ENCODE measurements at regions not wholly inside any gene's neighbourhood (a gene's known extent, or its start where the extent isn't known, plus 50 kb on each side); places are given as distances from the start of the nearest gene placed in this dataset.

DNA sequence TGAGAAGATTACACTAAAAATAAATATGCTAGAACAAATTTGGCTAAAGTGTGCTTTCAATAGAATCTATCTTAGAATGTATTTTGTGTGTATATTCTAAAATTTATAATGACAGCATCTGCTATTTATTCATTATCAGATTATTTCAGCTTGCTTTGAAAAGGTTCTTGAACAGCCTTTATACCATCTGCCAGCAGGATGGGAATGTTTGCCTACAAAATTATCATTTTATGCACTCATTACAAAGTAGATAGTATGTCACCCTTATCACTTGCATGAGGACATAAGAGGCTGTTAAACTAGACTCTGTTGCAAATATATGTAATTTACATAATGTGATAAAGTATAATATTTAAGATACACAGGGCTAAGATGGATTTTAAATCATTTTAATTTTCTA lies 1286.9 kb upstream of the PCDH20 start:
- no peak overlapping the region for H3K4me3 ChIP-seq
- H3K36me3 ChIP-seq (ENCODE audit: insufficient read depth, low read length): no peaks in the 10 kb centered on the region
- no peaks in the 10 kb centered on the region for H3K9me3 ChIP-seq (ENCODE audit: low read depth, low read length)
- DNase-seq (ENCODE audit: low read depth, low spot score): no peak
- no peak for TF ChIP-seq POLR2AphosphoS5 (IDR thresholded peaks at IDR 0.05; ENCODE audit: borderline replicate concordance, low read depth, low read length)
- no peak for TF ChIP-seq FOXP2 (optimal IDR thresholded peaks at IDR 0.05; ENCODE audit: control extremely low read depth, extremely low read length, insufficient read depth)
- no peak for TF ChIP-seq EZH2 (IDR thresholded peaks at IDR 0.05)
- peak overlapping the region; percentile 44; the same call in 1 of the 2 replicates for H3K27ac ChIP-seq
- no peak overlapping the region for H3K9ac ChIP-seq (ENCODE audit: insufficient read length)

- Histone ChIP-seq H3K36me3 (ENCODE audit: insufficient read depth, low read length) (no peaks in the 10 kb centered on the region), H3K9ac (ENCODE audit: insufficient read length) (no peak overlapping the region), H3K9me3 (ENCODE audit: low read depth, low read length) (no peaks in the 10 kb centered on the region), H3K27ac (no peak overlapping the region), H3K4me3 (no peak overlapping the region)
- TF ChIP-seq FOXP2 (optimal IDR thresholded peaks at IDR 0.05; ENCODE audit: control extremely low read depth, extremely low read length, insufficient read depth) (no peak), EZH2 (IDR thresholded peaks at IDR 0.05) (no peak), POLR2AphosphoS5 (IDR thresholded peaks at IDR 0.05; ENCODE audit: borderline replicate concordance, low read depth, low read length) (no peak)
- DNase-seq (ENCODE audit: low read depth, low spot score): no peak
Observed at GRCh38 chr13:62697701-62698100, 1282.1 kb upstream of the PCDH20 start.

GRCh38 chr13:62696490-62696889 lies 1280.8 kb upstream of the PCDH20 start:
- no peak for DNase-seq (ENCODE audit: low read depth, low spot score)
- Histone ChIP-seq H3K36me3 (ENCODE audit: insufficient read depth, low read length) (no peaks in the 10 kb centered on the region), H3K4me3 (no peak overlapping the region), H3K9me3 (ENCODE audit: low read depth, low read length) (no peaks in the 10 kb centered on the region), H3K9ac (ENCODE audit: insufficient read length) (no peak overlapping the region), H3K27ac (no peak overlapping the region)
- TF ChIP-seq FOXP2 (optimal IDR thresholded peaks at IDR 0.05; ENCODE audit: control extremely low read depth, extremely low read length, insufficient read depth) (no peak), POLR2AphosphoS5 (IDR thresholded peaks at IDR 0.05; ENCODE audit: borderline replicate concordance, low read depth, low read length) (no peak), EZH2 (IDR thresholded peaks at IDR 0.05) (no peak)

DNA sequence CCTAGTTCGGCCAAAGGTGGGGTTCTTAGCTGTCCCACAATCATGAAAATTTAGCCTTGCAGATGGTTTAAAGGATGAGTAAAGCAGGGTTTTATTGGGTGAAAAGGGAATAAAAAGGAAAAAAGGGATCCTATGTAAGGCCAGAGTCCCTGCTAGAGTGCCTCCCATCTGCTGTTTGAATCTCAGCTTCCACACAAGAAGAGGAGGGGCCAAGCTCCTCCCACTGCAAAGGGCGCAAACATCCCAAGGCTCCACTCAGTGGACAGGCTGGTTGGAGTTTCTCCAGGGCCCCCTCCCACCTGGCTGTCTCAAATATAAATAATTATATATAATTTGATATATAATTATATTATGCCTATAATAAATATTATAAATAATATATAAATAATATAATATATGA lies 1272.1 kb upstream of the PCDH20 start:
- H3K36me3 ChIP-seq (ENCODE audit: insufficient read depth, low read length): no peaks in the 10 kb centered on the region
- H3K4me3 ChIP-seq: no peak overlapping the region
- TF ChIP-seq POLR2AphosphoS5 (IDR thresholded peaks at IDR 0.05; ENCODE audit: borderline replicate concordance, low read depth, low read length) (no peak), EZH2 (IDR thresholded peaks at IDR 0.05) (no peak), FOXP2 (optimal IDR thresholded peaks at IDR 0.05; ENCODE audit: control extremely low read depth, extremely low read length, insufficient read depth) (no peak)
- no peaks in the 10 kb centered on the region for H3K9me3 ChIP-seq (ENCODE audit: low read depth, low read length)
- no peak for DNase-seq (ENCODE audit: low read depth, low spot score)
- no peak overlapping the region for H3K27ac ChIP-seq
- H3K9ac ChIP-seq (ENCODE audit: insufficient read length): no peak overlapping the region

GRCh38 chr13:62684359-62684758 lies 1268.7 kb upstream of the PCDH20 start:
- Histone ChIP-seq H3K27ac (no peak overlapping the region), H3K9me3 (ENCODE audit: low read depth, low read length) (no peaks in the 10 kb centered on the region), H3K36me3 (ENCODE audit: insufficient read depth, low read length) (no peaks in the 10 kb centered on the region), H3K9ac (ENCODE audit: insufficient read length) (no peak overlapping the region), H3K4me3 (no peak overlapping the region)
- no peak for DNase-seq (ENCODE audit: low read depth, low spot score)
- TF ChIP-seq FOXP2 (optimal IDR thresholded peaks at IDR 0.05; ENCODE audit: control extremely low read depth, extremely low read length, insufficient read depth): no peak
- TF ChIP-seq EZH2 (IDR thresholded peaks at IDR 0.05): no peak
- TF ChIP-seq POLR2AphosphoS5 (IDR thresholded peaks at IDR 0.05; ENCODE audit: borderline replicate concordance, low read depth, low read length): no peak

DNA sequence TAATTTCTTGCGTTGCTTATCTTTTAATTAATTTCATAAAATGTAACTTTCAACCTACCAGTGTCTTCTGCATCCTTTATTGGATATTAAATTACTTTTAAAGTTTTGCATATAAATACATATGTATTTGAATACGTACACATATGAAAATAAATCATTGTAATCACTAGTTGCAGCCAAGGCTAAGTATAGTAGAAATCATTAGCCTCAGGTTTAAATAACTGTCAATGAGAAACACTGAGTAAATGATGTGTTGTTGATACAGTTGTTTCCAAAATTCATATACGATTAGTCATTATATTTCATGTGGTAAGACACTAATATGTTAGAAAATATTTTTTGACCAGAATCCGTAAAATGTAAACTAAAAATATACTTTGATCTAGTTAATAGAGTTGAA lies 1267.1 kb upstream of the PCDH20 start:
- Histone ChIP-seq H3K9ac (ENCODE audit: insufficient read length) (no peak overlapping the region), H3K27ac (no peak overlapping the region), H3K9me3 (ENCODE audit: low read depth, low read length) (no peaks in the 10 kb centered on the region), H3K36me3 (ENCODE audit: insufficient read depth, low read length) (no peaks in the 10 kb centered on the region), H3K4me3 (no peak overlapping the region)
- TF ChIP-seq EZH2 (IDR thresholded peaks at IDR 0.05) (no peak), POLR2AphosphoS5 (IDR thresholded peaks at IDR 0.05; ENCODE audit: borderline replicate concordance, low read depth, low read length) (no peak), FOXP2 (optimal IDR thresholded peaks at IDR 0.05; ENCODE audit: control extremely low read depth, extremely low read length, insufficient read depth) (no peak)
- DNase-seq (ENCODE audit: low read depth, low spot score): no peak

DNA sequence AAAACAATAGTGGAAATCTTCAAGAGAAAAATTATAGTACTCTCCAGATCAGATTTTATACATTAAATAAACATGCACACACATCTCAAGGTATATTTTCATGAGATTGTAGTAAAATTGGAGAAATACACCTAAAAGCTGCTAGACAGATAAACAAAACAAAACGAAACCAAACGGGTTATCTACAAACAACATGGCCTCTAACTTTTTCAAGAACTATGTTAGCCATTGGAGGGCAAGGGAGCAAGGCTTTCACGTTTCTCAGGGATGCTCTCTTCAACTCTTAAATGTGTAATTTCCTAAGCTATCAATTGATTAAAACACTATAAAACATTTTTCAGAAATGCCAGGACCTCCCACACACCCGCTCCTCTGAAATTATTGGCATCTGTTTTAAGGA lies 1262.4 kb upstream of the PCDH20 start:
- no peak overlapping the region for H3K4me3 ChIP-seq
- no peak for TF ChIP-seq FOXP2 (optimal IDR thresholded peaks at IDR 0.05; ENCODE audit: control extremely low read depth, extremely low read length, insufficient read depth)
- no peak for TF ChIP-seq POLR2AphosphoS5 (IDR thresholded peaks at IDR 0.05; ENCODE audit: borderline replicate concordance, low read depth, low read length)
- no peak for TF ChIP-seq EZH2 (IDR thresholded peaks at IDR 0.05)
- no peak overlapping the region for H3K27ac ChIP-seq
- H3K9ac ChIP-seq (ENCODE audit: insufficient read length): no peak overlapping the region
- no peaks in the 10 kb centered on the region for H3K36me3 ChIP-seq (ENCODE audit: insufficient read depth, low read length)
- no peak for DNase-seq (ENCODE audit: low read depth, low spot score)
- no peaks in the 10 kb centered on the region for H3K9me3 ChIP-seq (ENCODE audit: low read depth, low read length)

GRCh38 chr13:62663767-62664166 lies 1248.1 kb upstream of the PCDH20 start:
- no peak for TF ChIP-seq POLR2AphosphoS5 (IDR thresholded peaks at IDR 0.05; ENCODE audit: borderline replicate concordance, low read depth, low read length)
- no peak for TF ChIP-seq EZH2 (IDR thresholded peaks at IDR 0.05)
- no peak for TF ChIP-seq FOXP2 (optimal IDR thresholded peaks at IDR 0.05; ENCODE audit: control extremely low read depth, extremely low read length, insufficient read depth)
- H3K9ac ChIP-seq (ENCODE audit: insufficient read length): no peak overlapping the region
- no peak overlapping the region for H3K27ac ChIP-seq
- no peak overlapping the region for H3K4me3 ChIP-seq
- no peaks in the 10 kb centered on the region for H3K36me3 ChIP-seq (ENCODE audit: insufficient read depth, low read length)
- no peaks in the 10 kb centered on the region for H3K9me3 ChIP-seq (ENCODE audit: low read depth, low read length)
- no peak for DNase-seq (ENCODE audit: low read depth, low spot score)

DNA sequence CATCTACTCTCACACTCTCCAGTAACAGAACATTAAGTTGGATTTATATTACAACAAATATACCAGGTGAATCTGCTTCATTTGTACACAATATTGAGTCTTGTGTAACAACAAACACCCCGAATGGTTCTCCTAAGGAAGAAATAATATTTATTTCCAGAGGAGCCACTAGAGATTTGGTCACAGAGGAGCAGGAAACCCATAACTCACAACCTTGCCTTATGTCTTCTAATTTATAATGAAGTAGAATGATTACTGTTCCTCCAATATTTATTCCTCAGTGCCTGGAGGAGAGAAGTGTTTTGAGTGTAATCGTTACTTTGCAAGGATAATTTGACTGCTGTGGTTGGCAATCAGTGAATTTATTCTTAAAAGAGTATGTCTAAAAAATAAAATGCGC lies 1243.7 kb upstream of the PCDH20 start:
- no peak for DNase-seq (ENCODE audit: low read depth, low spot score)
- no peak for TF ChIP-seq POLR2AphosphoS5 (IDR thresholded peaks at IDR 0.05; ENCODE audit: borderline replicate concordance, low read depth, low read length)
- no peak for TF ChIP-seq FOXP2 (optimal IDR thresholded peaks at IDR 0.05; ENCODE audit: control extremely low read depth, extremely low read length, insufficient read depth)
- TF ChIP-seq EZH2 (IDR thresholded peaks at IDR 0.05): no peak
- Histone ChIP-seq H3K9me3 (ENCODE audit: low read depth, low read length) (no peaks in the 10 kb centered on the region), H3K4me3 (no peak overlapping the region), H3K27ac (no peak overlapping the region), H3K9ac (ENCODE audit: insufficient read length) (no peak overlapping the region), H3K36me3 (ENCODE audit: insufficient read depth, low read length) (no peaks in the 10 kb centered on the region)
